Endothelial cell (in vitro differentiated cells): ENCODE measurements at regions not wholly inside any gene's neighbourhood (a gene's known extent, or its start where the extent isn't known, plus 50 kb on each side); places are given as distances from the start of the nearest gene placed in this dataset.

ENCODE experiments used
- DNase-seq: peaks from one replicate; pipeline ENCODE4 v3.0.0; 2021; ENCODE audit warnings: low spot score
- H3K27ac Mint-ChIP-seq: one replicate; pipeline ENCODE4 v1.8.0; 2021; ENCODE audit warnings: mixed read lengths, inconsistent platforms; ENCODE audit not compliant: unreplicated experiment
- H3K27me3 Mint-ChIP-seq: one replicate; pipeline ENCODE4 v1.8.0; 2021; ENCODE audit warnings: mild to moderate bottlenecking, moderate library complexity, mixed read lengths, inconsistent platforms; ENCODE audit not compliant: unreplicated experiment
- H3K36me3 Mint-ChIP-seq: one replicate; pipeline ENCODE4 v1.8.0; 2021; ENCODE audit warnings: mild to moderate bottlenecking, low read depth, mixed read lengths, inconsistent platforms; ENCODE audit not compliant: unreplicated experiment
- H3K4me1 Mint-ChIP-seq: one replicate; pipeline ENCODE4 v1.8.0; 2021; ENCODE audit warnings: mild to moderate bottlenecking, mixed read lengths, inconsistent platforms; ENCODE audit not compliant: unreplicated experiment
- H3K4me3 Mint-ChIP-seq: one replicate; pipeline ENCODE4 v1.8.0; 2021; ENCODE audit warnings: mild to moderate bottlenecking, mixed read lengths, inconsistent platforms; ENCODE audit not compliant: unreplicated experiment
- H3K9me3 Mint-ChIP-seq: one replicate; pipeline ENCODE4 v1.8.0; 2021; ENCODE audit warnings: mixed read lengths, inconsistent platforms; ENCODE audit not compliant: unreplicated experiment
- CTCF ChIP-seq: fragments of 200-600 bp; sonication (generic); IDR thresholded peaks from one replicate; pipeline ENCODE4 v1.5.0; 2021; ENCODE audit warnings: antibody characterized with exemption; ENCODE audit not compliant: unreplicated experiment

- Mint-ChIP-seq H3K4me1 (no peaks in the 10 kb centered on the region), H3K36me3 (no peaks in the 10 kb centered on the region), H3K27me3 (no peaks in the 10 kb centered on the region), H3K27ac (no peak overlapping the region), H3K9me3 (no peaks in the 10 kb centered on the region), H3K4me3 (no peak overlapping the region)
- TF ChIP-seq CTCF: no peak
- DNase-seq: no peak
Observed at GRCh38 chr13:66021846-66022245, 1208.3 kb downstream of the PCDH9 start.

- no peaks in the 10 kb centered on the region for H3K4me1 Mint-ChIP-seq
- no peaks in the 10 kb centered on the region for H3K27me3 Mint-ChIP-seq
- no peak overlapping the region for H3K4me3 Mint-ChIP-seq
- no peaks in the 10 kb centered on the region for H3K9me3 Mint-ChIP-seq
- H3K27ac Mint-ChIP-seq: no peak overlapping the region
- DNase-seq: no peak
- H3K36me3 Mint-ChIP-seq: no peaks in the 10 kb centered on the region
- no peak for TF ChIP-seq CTCF
Observed at GRCh38 chr13:66014771-66015170, 1215.4 kb downstream of the PCDH9 start.

GRCh38 chr13:66009241-66009640 lies 1220.9 kb downstream of the PCDH9 start:
- no peaks in the 10 kb centered on the region for H3K9me3 Mint-ChIP-seq

GRCh38 chr13:66003558-66003957 lies 1226.6 kb downstream of the PCDH9 start:
- no peak overlapping the region for H3K4me3 Mint-ChIP-seq
- TF ChIP-seq CTCF: no peak
- no peaks in the 10 kb centered on the region for H3K9me3 Mint-ChIP-seq
- H3K27ac Mint-ChIP-seq: no peak overlapping the region
- no peaks in the 10 kb centered on the region for H3K4me1 Mint-ChIP-seq
- H3K27me3 Mint-ChIP-seq: no peaks in the 10 kb centered on the region
- no peaks in the 10 kb centered on the region for H3K36me3 Mint-ChIP-seq
- no peak for DNase-seq

More at GRCh38 chr13:66009241-66009640, 1220.9 kb downstream of the PCDH9 start:
- no peaks in the 10 kb centered on the region for H3K27me3 Mint-ChIP-seq
- TF ChIP-seq CTCF: no peak
- H3K36me3 Mint-ChIP-seq: no peaks in the 10 kb centered on the region
- H3K4me3 Mint-ChIP-seq: no peak overlapping the region
- H3K27ac Mint-ChIP-seq: no peak overlapping the region
- no peak for DNase-seq
- no peaks in the 10 kb centered on the region for H3K4me1 Mint-ChIP-seq

GRCh38 chr13:66001140-66001539 lies 1229.0 kb downstream of the PCDH9 start:
- no peak overlapping the region for H3K4me3 Mint-ChIP-seq

More at GRCh38 chr13:66001140-66001539, 1229.0 kb downstream of the PCDH9 start:
- no peak for DNase-seq
- H3K27me3 Mint-ChIP-seq: no peaks in the 10 kb centered on the region
- no peak for TF ChIP-seq CTCF
- no peaks in the 10 kb centered on the region for H3K36me3 Mint-ChIP-seq
- no peaks in the 10 kb centered on the region for H3K4me1 Mint-ChIP-seq
- peak overlapping the region; percentile 7 for H3K27ac Mint-ChIP-seq
- H3K9me3 Mint-ChIP-seq: no peaks in the 10 kb centered on the region
